ENCODE measurements at regions not wholly inside any gene's neighbourhood (a gene's known extent, or its start where the extent isn't known, plus 50 kb on each side); places are given as distances from the start of the nearest gene placed in this dataset.

DNA sequence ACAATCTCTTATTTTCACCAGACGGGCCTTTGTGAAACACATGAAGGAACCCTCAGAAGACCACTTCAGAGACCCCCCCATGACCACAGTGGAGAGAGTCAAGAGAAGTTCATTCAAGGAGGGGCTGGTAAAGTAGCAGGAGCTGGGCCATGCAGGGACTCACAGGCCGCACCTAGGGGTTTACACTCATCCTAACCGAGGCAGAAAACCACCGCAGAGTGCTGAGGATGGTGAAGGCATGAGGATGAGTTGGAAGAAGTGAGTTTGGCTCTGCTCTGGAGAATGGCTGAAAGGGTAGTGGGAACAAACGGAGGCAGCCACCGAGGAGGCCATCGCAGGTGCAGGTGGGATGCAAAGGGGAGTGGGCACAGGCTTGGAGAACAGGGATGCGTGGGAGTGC is 1046.9 kb downstream of the UQCRFS1 start:
- Histone ChIP-seq H3K23me2 (ENCODE audit: insufficient read length, low read depth, low read length, poor library complexity, severe bottlenecking) (no peaks in the 10 kb centered on the region), H3K23ac (ENCODE audit: insufficient read length, low read depth, low read length) (no peak overlapping the region), H3K9ac (ENCODE audit: extremely low read depth, insufficient read length, low read length) (no peak overlapping the region), H4K5ac (ENCODE audit: insufficient read length, low read depth, low read length) (no peak overlapping the region), H3K27ac (ENCODE audit: insufficient read length, low read depth, low read length) (no peak overlapping the region), H2BK120ac (ENCODE audit: low read depth, low read length, poor library complexity, severe bottlenecking) (no peak overlapping the region), H3K4me2 (ENCODE audit: insufficient read depth, insufficient read length, low read length) (no peak overlapping the region), H3K18ac (ENCODE audit: insufficient read length, low read depth, low read length) (no peak overlapping the region), H3K27me3 (ENCODE audit: insufficient read depth, low read length) (no peaks in the 10 kb centered on the region), H4K91ac (ENCODE audit: insufficient read length, low read depth, low read length) (no peak overlapping the region), H3K79me2 (ENCODE audit: insufficient read depth, low read length) (no peaks in the 10 kb centered on the region), H2BK12ac (ENCODE audit: insufficient read length, low read depth, low read length) (no peak overlapping the region), H4K8ac (replicated peaks; ENCODE audit: insufficient read length, low read depth, low read length) (no peak overlapping the region), H3T11ph (ENCODE audit: low read length) (no peak overlapping the region), H3K56ac (ENCODE audit: insufficient read length, low read depth, low read length) (no peak overlapping the region), H3K14ac (ENCODE audit: insufficient read depth, low read length) (no peak overlapping the region), H2AK5ac (ENCODE audit: insufficient read length, low read length) (no peak overlapping the region), H3K79me1 (ENCODE audit: insufficient read depth, low read depth, low read length, poor library complexity, severe bottlenecking) (no peaks in the 10 kb centered on the region), H2BK5ac (ENCODE audit: insufficient read length, low read length) (no peak overlapping the region), H3K9me3 (ENCODE audit: control insufficient read depth, low read depth, low read length) (no peaks in the 10 kb centered on the region), H3K4me1 (ENCODE audit: insufficient read depth, low read length) (peaks cover 15% of the 10 kb centered on the region; the same call in 1 of the 2 replicates), H2AFZ (ENCODE audit: low read length) (no peak overlapping the region), H2BK15ac (ENCODE audit: low read depth, low read length) (no peak overlapping the region), H2BK20ac (ENCODE audit: low read depth, low read length, poor library complexity, severe bottlenecking) (no peak overlapping the region), H4K20me1 (ENCODE audit: control insufficient read depth, insufficient read depth, insufficient read length) (no peaks in the 10 kb centered on the region), H3K4ac (ENCODE audit: low read depth, low read length) (no peak overlapping the region)
- Mint-ChIP-seq H3K36me3 (ENCODE audit: insufficient read depth in 1 of 3, low read depth in 3 of 3) (no peaks in the 10 kb centered on the region; a peak in 1 of 7 replicates), H3K27me3 (ENCODE audit: low read depth) (peaks cover 2% of the 10 kb centered on the region), H3K9me3 (peaks cover 1 to 2% of the 10 kb centered on the region in 2 experiments; a peak in 4 of 5 replicates), H3K4me1 (peaks cover 50 to 54% of the 10 kb centered on the region in 2 experiments), H3K27ac (peak overlapping the region in 1 of 3 experiments; percentile 70; a peak in 1 of 7 replicates), H3K4me3 (no peak overlapping the region)
- DNase-seq = no peak
- WGBS (ENCODE audit: extremely low coverage, insufficient read length, low lambda C conversion rate) = no CpG with 5 or more reads among the region's 8 CpGs
- TF ChIP-seq, protein P1, sequence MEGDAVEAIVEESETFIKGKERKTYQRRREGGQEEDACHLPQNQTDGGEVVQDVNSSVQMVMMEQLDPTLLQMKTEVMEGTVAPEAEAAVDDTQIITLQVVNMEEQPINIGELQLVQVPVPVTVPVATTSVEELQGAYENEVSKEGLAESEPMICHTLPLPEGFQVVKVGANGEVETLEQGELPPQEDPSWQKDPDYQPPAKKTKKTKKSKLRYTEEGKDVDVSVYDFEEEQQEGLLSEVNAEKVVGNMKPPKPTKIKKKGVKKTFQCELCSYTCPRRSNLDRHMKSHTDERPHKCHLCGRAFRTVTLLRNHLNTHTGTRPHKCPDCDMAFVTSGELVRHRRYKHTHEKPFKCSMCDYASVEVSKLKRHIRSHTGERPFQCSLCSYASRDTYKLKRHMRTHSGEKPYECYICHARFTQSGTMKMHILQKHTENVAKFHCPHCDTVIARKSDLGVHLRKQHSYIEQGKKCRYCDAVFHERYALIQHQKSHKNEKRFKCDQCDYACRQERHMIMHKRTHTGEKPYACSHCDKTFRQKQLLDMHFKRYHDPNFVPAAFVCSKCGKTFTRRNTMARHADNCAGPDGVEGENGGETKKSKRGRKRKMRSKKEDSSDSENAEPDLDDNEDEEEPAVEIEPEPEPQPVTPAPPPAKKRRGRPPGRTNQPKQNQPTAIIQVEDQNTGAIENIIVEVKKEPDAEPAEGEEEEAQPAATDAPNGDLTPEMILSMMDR (conservative IDR thresholded peaks at IDR 0.05) = no peak
